ENCODE measurements at regions not wholly inside any gene's neighbourhood (a gene's known extent, or its start where the extent isn't known, plus 50 kb on each side); places are given as distances from the start of the nearest gene placed in this dataset.

DNA sequence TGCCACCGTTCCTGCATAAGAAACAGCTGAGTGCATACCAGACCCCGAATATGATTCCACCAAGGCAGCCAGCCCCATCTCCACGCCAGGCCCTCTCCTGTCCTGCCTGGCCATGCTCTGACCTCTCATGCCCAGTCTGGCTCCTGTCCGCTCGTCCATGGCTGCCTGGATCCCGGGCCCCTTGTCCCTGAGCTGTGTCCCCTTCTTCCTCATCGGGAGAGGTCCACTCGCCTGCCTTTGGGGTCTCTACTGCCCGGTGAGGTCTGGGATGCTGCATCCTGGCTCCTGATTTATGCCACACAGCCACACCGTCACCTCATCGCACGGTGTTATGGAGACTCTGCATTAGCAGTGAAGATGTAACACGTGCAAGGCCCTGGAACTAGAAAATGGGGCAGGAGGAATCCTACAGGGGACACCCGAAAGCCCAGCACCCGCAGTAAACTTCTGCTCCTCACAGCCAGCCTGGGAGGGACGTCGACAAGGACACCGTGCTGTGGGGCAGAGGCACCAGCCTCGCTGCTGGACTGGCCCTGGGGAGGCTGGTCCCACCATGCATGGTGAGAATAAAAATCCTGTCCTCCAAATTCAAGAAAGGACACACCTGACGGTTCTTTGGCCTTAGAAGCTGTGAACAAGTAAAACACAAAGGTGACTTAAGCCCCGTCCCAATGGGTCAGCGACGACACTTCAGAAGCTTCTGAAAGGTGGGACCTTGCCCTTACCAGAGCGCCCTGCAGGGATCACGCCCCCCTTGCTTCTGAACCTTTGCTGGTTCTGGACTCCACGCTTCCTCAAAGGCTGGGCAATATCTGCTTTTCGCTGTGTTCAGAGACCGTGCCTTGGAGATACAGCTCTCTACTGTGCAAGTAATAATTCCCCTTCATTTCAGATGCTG, 103.0 kb downstream of the DLL1 start:
- TF ChIP-seq GATA2 (IDR thresholded peaks at IDR 0.05; ENCODE audit: low read depth, low read length): no peak
- TF ChIP-seq GATA3 (IDR thresholded peaks at IDR 0.05; ENCODE audit: low read depth, low read length): no peak
